Activated B cell treated with CpG ODN at 0.5 μM for 24 hours (primary cell): ENCODE measurements at regions not wholly inside any gene's neighbourhood (a gene's known extent, or its start where the extent isn't known, plus 50 kb on each side); places are given as distances from the start of the nearest gene placed in this dataset.

Experiments used
- ATAC-seq: fragments of 200-7000 bp; cut with Tn5 transposase; one replicate; pipeline ENCODE4 v1.10.0; 2021; ENCODE audit warnings: low read depth, mild to moderate bottlenecking, moderate library complexity
- CTCF ChIA-PET: fragments of 350-600 bp; sonication (Branson Sonifier 250); formaldehyde crosslinking; loops from one replicate; lab custom pipeline; 2021; ENCODE audit warnings: antibody characterized with exemption; lab: Charles Lee
- POLR2A ChIA-PET: fragments of 350-600 bp; sonication (Branson Sonifier 250); formaldehyde crosslinking; loops from one replicate; lab custom pipeline; 2021; ENCODE audit warnings: antibody characterized with exemption; lab: Charles Lee
- DNase-seq: peaks from one replicate; pipeline ENCODE4 v3.0.0; 2022
- H3K27ac Mint-ChIP-seq: one replicate; pipeline ENCODE4 v1.8.0; 2020; ENCODE audit warnings: mixed read lengths
- H3K27me3 Mint-ChIP-seq: one replicate; pipeline ENCODE4 v1.8.0; 2021; ENCODE audit warnings: mixed read lengths
- H3K36me3 Mint-ChIP-seq: one replicate; pipeline ENCODE4 v1.8.0; 2021; ENCODE audit warnings: low read depth, mixed read lengths
- H3K4me1 Mint-ChIP-seq: one replicate; pipeline ENCODE4 v1.8.0; 2021; ENCODE audit warnings: mixed read lengths
- H3K4me3 Mint-ChIP-seq: one replicate; pipeline ENCODE4 v1.8.0; 2020; ENCODE audit warnings: mild to moderate bottlenecking, mixed read lengths
- H3K9me3 Mint-ChIP-seq: one replicate; pipeline ENCODE4 v1.8.0; 2020; ENCODE audit warnings: mixed read lengths
- intact Hi-C: fragments of 100-400 bp; cut with micrococcal nuclease; formaldehyde crosslinking; loops from one replicate; pipeline ENCODE4 v1.15.1; 2024
- TF ChIP-seq, protein P1 (sequence below): fragments of 200-600 bp; IDR thresholded peaks from one replicate; pipeline ENCODE4 v1.8.0; 2022; ENCODE audit warnings: antibody characterized with exemption, mild to moderate bottlenecking

DNA sequence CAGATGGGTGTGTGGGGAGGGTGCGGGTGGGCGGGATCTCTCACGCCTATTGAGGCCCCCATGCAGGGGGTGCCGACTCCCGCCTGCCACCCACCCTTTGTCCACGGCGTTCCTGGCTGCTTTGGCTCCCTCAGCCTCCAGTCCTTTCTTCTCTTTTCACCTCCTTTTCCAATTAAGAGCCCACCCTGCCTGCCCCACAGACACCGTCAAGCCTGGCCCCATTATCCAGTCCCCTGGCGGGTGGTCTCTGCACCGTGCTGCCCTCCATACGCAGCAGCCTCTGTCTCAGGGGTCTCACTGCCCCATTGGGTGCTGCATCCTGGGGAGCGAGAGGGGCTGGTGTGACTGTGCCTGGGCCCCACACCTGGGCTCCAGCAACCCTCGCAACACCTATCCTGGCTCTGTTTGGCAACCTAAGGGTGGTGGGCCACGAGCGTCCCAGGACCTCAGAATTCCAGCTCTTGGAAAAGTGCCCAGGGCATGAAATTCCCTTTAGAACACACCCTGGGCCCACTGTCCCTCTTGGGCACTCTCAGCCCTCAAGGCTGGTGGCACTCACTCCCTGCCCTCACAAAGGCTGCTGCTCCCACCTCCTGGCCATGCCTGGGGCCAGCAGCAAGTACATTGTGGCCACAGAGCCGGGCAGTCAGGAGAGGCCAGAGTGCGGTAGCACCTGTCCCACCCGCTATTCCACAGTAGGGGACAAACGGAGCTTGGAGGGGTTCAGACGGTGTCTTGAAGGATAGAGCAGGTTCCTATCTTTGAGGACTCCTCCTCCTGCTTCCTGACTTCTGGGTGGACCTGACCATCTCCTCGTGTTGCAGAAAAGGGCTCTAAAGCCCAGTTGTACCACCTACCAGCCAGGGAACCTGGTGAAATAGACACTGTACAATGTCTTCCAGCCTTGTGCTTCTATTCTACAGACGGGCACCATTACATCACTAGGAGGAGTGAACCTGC lies 114.1 kb downstream of the KIF26A start:
- Mint-ChIP-seq H3K4me3 (no peak overlapping the region), H3K36me3 (no peaks in the 10 kb centered on the region), H3K4me1 (no peaks in the 10 kb centered on the region), H3K27me3 (peaks cover 13% of the 10 kb centered on the region), H3K27ac (no peak overlapping the region), H3K9me3 (no peaks in the 10 kb centered on the region)
- ChIA-PET CTCF (no interaction called here), POLR2A (no interaction called here)
- DNase-seq (no peak), ATAC-seq (no peak)
- intact Hi-C loops: no loop called here
- TF ChIP-seq, protein P1, sequence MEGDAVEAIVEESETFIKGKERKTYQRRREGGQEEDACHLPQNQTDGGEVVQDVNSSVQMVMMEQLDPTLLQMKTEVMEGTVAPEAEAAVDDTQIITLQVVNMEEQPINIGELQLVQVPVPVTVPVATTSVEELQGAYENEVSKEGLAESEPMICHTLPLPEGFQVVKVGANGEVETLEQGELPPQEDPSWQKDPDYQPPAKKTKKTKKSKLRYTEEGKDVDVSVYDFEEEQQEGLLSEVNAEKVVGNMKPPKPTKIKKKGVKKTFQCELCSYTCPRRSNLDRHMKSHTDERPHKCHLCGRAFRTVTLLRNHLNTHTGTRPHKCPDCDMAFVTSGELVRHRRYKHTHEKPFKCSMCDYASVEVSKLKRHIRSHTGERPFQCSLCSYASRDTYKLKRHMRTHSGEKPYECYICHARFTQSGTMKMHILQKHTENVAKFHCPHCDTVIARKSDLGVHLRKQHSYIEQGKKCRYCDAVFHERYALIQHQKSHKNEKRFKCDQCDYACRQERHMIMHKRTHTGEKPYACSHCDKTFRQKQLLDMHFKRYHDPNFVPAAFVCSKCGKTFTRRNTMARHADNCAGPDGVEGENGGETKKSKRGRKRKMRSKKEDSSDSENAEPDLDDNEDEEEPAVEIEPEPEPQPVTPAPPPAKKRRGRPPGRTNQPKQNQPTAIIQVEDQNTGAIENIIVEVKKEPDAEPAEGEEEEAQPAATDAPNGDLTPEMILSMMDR: no peak

DNA sequence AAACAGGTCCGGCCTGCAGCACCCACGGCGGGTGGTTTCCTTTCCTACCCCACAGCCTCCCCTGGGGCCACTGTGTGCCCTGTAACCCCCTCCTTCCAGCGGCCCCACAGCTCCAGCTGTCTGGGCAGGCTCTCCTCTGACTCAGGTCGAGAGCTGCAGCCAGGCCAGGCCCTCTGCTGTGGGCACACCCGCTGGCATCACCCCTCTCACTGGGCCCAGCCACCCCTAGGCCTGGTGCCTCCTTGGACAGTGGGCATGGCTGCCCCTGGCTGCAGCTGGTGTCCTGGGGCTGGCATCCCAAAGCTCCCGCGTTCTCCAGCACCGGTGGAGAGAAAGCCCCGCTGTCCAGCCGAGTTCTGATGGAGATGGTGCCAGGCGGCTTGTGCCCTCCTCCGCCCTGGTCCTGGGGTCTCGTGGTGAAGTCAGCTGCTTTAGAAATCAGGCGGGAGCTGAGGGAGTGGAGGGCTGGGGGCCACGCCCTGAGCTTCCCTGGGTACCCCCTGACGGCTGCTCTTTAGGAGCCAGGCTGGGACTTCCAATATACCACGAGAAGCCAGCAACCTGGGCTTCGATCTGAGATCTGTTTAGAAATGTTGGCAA lies 114.9 kb downstream of the KIF26A start:
- DNase-seq (no peak), ATAC-seq (no peak)
- Mint-ChIP-seq H3K36me3 (no peaks in the 10 kb centered on the region), H3K4me3 (no peak overlapping the region), H3K9me3 (no peaks in the 10 kb centered on the region), H3K27ac (no peak overlapping the region), H3K27me3 (peaks cover 19% of the 10 kb centered on the region), H3K4me1 (no peaks in the 10 kb centered on the region)
- intact Hi-C loops: no loop called here
- CTCF ChIA-PET: no interaction called here
- POLR2A ChIA-PET: no interaction called here
- TF ChIP-seq, protein P1: no peak

DNA sequence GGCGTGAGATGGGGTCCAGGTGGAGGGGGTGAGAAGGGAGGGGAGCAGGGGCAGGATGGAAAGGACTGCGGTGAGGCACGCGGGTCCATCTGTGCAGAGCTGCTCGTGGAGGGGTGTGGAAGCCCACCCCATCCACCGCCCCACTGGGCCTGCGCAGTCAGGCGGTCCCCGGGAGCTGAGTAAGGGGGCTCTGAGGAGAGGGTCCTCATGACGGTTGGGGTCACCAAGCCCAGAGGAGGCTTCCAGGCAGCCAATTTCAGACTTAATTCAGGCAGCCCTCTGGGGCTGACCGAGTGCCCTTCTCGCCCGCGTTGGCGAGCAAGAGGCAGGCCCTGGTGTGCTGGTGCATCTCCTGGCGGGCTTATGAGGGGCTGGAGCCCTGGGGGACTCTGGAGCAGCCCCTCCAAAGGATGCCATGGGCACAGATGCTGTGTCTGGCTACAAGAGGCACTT lies 115.5 kb downstream of the KIF26A start:
- CTCF ChIA-PET: no interaction called here
- H3K4me1 Mint-ChIP-seq: no peaks in the 10 kb centered on the region

DNA sequence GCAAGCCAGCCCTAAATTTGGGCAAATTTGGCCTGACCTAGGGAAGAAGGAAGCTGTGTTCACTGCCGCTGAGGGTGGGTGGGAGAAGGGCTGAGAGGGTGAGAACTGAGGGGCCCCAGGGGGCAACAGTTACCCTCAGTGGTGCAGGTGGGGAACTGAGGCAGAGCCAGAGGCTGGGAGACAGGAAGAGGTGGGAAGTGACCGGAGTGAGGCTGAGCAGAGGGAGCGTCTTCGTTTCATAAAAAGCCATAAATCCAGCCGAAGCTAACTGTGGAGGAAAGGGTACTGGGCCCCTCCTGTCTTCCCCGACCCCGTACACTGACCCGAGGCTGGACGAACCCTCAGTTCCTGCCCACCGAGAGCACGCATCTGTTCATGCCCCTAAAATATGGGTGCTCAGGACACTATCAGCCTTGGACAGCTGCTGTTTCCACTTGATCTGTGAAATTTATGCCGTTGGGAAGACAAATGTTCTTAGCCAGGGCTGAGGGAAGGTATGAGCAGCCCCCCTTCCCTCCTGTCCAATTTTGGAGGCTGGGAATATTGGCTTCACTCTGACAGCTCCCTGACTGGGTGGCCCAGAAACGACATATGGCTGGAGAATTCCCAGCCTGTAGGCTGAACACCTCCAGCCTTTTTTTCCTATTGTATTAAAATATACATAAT lies 116.5 kb downstream of the KIF26A start:
- POLR2A ChIA-PET: no interaction called here
- no peak overlapping the region for H3K4me3 Mint-ChIP-seq
- H3K27me3 Mint-ChIP-seq: peaks cover 25% of the 10 kb centered on the region
- TF ChIP-seq, protein P1: no peak
- no peak overlapping the region for H3K27ac Mint-ChIP-seq
- intact Hi-C loops: no loop called here
- H3K4me1 Mint-ChIP-seq: no peaks in the 10 kb centered on the region
- no peak for ATAC-seq
- H3K36me3 Mint-ChIP-seq: no peaks in the 10 kb centered on the region
- CTCF ChIA-PET: no interaction called here
- DNase-seq: no peak
- no peaks in the 10 kb centered on the region for H3K9me3 Mint-ChIP-seq

More for the DNA sequence above, 115.5 kb downstream of the KIF26A start:
- intact Hi-C loops: no loop called here
- no peaks in the 10 kb centered on the region for H3K36me3 Mint-ChIP-seq
- no peaks in the 10 kb centered on the region for H3K9me3 Mint-ChIP-seq
- peaks cover 22% of the 10 kb centered on the region for H3K27me3 Mint-ChIP-seq
- no peak overlapping the region for H3K27ac Mint-ChIP-seq
- ATAC-seq: no peak
- H3K4me3 Mint-ChIP-seq: no peak overlapping the region
- TF ChIP-seq, protein P1: no peak
- no peak for DNase-seq
- POLR2A ChIA-PET: no interaction called here

DNA sequence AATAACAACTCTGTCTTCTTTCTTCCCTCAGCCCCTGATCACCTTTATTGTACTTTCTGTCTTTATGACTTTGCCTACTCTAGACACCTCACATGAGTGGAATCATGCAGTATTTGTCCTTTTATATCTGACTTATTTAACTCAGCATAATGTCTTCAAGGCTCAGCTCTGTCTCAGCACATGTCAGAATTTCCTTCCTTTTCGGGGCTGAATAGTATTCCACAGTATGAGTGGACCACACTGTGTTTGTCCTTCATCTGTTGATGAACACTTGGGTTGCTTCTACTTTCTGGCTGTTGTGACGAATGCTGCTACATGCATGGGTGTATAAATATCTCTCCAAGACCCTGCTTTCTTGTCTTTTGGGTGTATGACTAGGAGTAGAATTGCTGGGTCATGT lies 117.6 kb downstream of the KIF26A start:
- intact Hi-C loops: no loop called here
- Mint-ChIP-seq H3K36me3 (no peaks in the 10 kb centered on the region), H3K4me3 (no peak overlapping the region), H3K4me1 (no peaks in the 10 kb centered on the region), H3K27ac (no peak overlapping the region), H3K9me3 (peaks cover 6% of the 10 kb centered on the region), H3K27me3 (peaks cover 25% of the 10 kb centered on the region)
- ChIA-PET CTCF (no interaction called here), POLR2A (no interaction called here)
- TF ChIP-seq, protein P1: no peak
- DNase-seq (no peak), ATAC-seq (no peak)
